ENCODE measurements at regions not wholly inside any gene's neighbourhood (a gene's known extent, or its start where the extent isn't known, plus 50 kb on each side); places are given as distances from the start of the nearest gene placed in this dataset.

DNA sequence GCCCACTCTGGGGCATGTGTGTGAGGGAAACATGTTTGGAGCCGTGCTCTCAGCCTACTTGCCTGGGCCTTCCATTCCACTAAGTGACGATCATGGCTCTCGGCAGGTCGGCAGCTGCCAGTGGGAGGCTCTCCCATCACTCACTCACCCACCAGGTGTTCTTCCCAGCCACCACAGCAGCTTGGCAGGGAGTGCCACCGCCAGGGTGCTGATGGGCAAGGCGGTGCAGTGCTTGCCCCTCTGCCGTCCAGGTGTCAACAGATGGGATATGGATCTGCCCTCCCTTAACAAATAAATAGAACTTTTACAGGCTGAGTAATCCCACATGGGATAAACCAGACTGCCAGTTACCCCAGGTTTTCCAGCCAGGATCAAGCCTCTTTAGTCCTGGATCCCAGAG lies 205.5 kb upstream of the TMEM45B start:
- 69% methylated on average over 4 of the region's 7 CpGs for WGBS (ENCODE audit: insufficient coverage)
- Histone ChIP-seq H3K4me3 (ENCODE audit: low read length) (no peak overlapping the region), H3K4me1 (ENCODE audit: control insufficient read depth, insufficient read depth, low read length) (peaks cover 4% of the 10 kb centered on the region), H3K27me3 (ENCODE audit: control insufficient read depth, insufficient read depth, low read length) (no peaks in the 10 kb centered on the region), H3K9me3 (replicated peaks; ENCODE audit: control insufficient read depth, low read depth, low read length) (no peaks in the 10 kb centered on the region), H3K27ac (ENCODE audit: low read length) (no peak overlapping the region), H3K36me3 (ENCODE audit: control insufficient read depth, insufficient read depth, low read length) (no peaks in the 10 kb centered on the region)
- no peak for DNase-seq

DNA sequence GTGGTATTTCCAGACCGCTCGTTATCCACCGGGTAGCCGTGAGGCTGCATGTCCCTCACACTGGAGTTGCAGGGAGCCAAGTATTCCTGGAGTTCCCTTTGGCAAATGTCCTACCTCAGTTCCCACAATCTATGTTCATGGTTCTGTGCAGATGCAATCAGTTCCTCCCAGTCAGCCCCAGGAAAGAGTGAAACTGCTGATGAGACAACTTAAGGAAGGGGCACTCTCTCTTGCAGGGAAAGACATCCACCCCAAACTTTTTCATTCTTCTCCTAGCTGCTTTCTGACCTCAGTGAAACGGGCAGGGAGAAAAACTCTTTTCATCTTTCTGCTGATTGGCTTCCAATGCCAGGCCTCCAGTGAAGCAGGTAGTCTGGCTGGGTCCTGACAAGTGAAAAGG lies 205.1 kb upstream of the TMEM45B start:
- Histone ChIP-seq H3K27me3 (ENCODE audit: control insufficient read depth, insufficient read depth, low read length) (no peaks in the 10 kb centered on the region), H3K9me3 (replicated peaks; ENCODE audit: control insufficient read depth, low read depth, low read length) (no peaks in the 10 kb centered on the region), H3K4me1 (ENCODE audit: control insufficient read depth, insufficient read depth, low read length) (peaks cover 4% of the 10 kb centered on the region), H3K4me3 (ENCODE audit: low read length) (no peak overlapping the region), H3K36me3 (ENCODE audit: control insufficient read depth, insufficient read depth, low read length) (no peaks in the 10 kb centered on the region), H3K27ac (ENCODE audit: low read length) (no peak overlapping the region)
- DNase-seq: no peak
- 54% methylated on average over 5 of the region's 5 CpGs for WGBS (ENCODE audit: insufficient coverage)

DNA sequence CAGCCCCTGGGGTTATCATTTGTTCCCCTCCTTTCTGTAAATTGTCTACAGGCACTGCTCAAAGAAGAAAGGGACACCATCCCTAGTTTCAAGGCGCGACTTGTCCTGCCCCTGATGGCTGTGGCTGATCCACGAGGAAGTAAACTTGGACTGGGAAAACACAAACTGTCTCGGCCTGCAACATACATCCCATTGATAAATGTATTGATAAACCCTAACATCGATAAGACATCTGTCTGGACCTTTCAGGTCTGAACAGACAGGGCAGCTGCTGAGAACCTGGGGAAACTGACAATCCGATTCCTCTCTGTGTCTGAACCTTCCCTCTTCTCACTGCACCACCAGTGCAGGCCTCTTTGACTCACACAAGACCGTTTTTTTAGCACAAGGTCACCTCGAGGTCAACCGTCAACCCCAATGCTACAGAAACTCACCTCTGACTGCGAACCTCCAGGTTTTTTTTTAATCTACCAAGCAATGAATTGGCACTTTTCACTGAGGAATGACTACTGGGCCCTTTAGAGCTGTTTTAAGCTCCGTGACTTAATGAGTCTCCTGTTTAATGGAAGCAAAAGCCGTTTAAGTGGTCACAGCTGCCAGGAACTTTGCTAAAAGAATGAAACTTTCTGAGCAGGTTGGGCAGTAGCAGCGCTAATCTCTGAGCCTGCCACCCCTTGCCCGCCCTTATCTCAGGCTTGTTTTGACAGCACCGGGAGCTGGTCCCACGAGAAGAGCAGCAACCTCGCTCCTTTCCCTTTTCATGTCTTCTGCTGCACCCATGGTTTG lies 203.8 kb upstream of the TMEM45B start:
- DNase-seq: no peak
- no peak overlapping the region for H3K27ac ChIP-seq (ENCODE audit: low read length)
- no peaks in the 10 kb centered on the region for H3K27me3 ChIP-seq (ENCODE audit: control insufficient read depth, insufficient read depth, low read length)
- no peaks in the 10 kb centered on the region for H3K9me3 ChIP-seq (replicated peaks; ENCODE audit: control insufficient read depth, low read depth, low read length)
- WGBS (ENCODE audit: insufficient coverage): 45% methylated on average over 12 of the region's 17 CpGs
- no peak overlapping the region for H3K4me3 ChIP-seq (ENCODE audit: low read length)
- peaks cover 4% of the 10 kb centered on the region for H3K4me1 ChIP-seq (ENCODE audit: control insufficient read depth, insufficient read depth, low read length)
- no peaks in the 10 kb centered on the region for H3K36me3 ChIP-seq (ENCODE audit: control insufficient read depth, insufficient read depth, low read length)

DNA sequence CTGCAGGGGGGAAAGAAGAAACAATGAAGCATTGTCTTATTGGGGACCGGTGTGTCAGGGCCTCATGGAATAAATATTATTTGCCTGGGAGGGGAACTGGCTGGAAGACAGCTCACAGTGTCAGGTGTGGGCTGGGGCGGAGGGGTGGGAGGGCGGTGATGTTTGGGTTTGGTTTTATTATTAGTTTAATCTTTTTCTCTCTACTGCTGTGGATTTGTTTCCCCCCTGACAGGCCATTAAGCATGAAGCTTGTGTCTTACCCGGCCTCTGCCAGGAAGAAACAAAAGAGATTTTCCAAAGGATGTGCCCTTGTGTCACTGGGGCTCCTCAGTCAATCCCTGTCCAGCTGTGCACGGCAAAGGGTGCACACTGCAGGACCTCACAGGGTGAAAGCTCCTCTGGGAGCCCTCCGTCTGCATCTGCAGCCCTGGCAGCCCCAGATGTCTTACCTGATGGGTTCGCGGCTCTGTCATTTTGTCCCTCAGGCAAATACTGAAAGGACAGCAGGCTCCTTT lies 203.1 kb upstream of the TMEM45B start:
- H3K4me1 ChIP-seq (ENCODE audit: control insufficient read depth, insufficient read depth, low read length): peaks cover 4% of the 10 kb centered on the region
- no peaks in the 10 kb centered on the region for H3K36me3 ChIP-seq (ENCODE audit: control insufficient read depth, insufficient read depth, low read length)
- no peaks in the 10 kb centered on the region for H3K9me3 ChIP-seq (replicated peaks; ENCODE audit: control insufficient read depth, low read depth, low read length)
- 41% methylated on average over 5 of the region's 8 CpGs for WGBS (ENCODE audit: insufficient coverage)
- H3K27me3 ChIP-seq (ENCODE audit: control insufficient read depth, insufficient read depth, low read length): peaks cover 6% of the 10 kb centered on the region
- no peak overlapping the region for H3K4me3 ChIP-seq (ENCODE audit: low read length)
- no peak overlapping the region for H3K27ac ChIP-seq (ENCODE audit: low read length)
- no peak for DNase-seq

DNA sequence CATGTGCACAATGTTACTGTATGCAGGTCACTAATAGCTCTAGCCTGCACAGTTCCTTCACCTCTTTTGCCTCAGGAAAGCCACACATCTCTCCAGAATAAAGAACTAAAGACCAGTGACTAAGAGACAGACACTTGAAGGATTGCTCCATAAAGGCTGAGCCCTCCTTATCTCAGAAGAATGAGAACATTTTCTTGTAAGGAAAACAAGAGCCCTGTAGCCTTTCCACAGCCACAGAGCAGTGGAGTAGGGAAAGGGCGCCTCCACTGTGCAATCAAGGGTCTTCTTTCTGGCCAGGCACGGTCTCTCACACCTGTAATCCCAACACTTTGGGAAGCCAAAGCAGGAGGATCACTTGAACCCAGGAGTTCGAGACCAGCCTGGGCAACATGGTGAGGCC lies 202.6 kb upstream of the TMEM45B start:
- no CpG with 5 or more reads among the region's 3 CpGs for WGBS (ENCODE audit: insufficient coverage)
- H3K4me3 ChIP-seq (ENCODE audit: low read length): no peak overlapping the region

DNA sequence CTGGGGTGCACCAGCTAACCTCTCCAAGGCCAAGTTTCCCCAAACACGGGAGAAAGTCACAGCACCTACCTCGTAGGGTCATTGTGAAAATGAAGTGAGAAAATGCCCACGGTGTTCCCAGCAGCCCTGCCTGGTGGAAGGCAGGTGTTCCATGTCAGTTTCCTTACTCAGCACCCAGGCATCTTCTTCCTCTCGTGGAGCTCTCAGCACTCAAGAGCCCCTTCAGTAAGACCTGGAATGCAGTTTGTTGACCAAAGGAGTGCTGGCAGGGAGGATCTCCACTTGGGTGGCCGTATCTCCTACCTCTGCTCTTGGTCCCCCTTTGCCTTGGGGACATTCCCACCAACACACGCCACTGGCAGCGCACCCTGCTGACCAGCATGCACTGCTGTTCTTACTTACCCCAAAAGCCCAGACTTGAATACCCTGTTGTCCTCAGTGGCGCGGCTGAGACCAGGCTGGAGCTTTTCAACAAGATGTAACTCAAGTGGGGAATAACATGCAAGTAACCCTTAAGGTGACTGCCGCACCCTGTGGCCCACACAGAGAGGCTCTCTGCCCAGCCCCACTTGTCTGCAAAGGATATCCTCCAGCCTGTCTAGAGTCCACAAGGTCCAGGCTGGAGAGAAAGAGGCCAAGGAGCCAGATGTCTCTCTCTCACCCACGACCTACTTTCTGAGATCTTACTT lies 201.2 kb upstream of the TMEM45B start:
- peaks cover 22% of the 10 kb centered on the region for H3K27me3 ChIP-seq (ENCODE audit: control insufficient read depth, insufficient read depth, low read length)
- H3K27ac ChIP-seq (ENCODE audit: low read length): no peak overlapping the region
- H3K36me3 ChIP-seq (ENCODE audit: control insufficient read depth, insufficient read depth, low read length): no peaks in the 10 kb centered on the region
- no peaks in the 10 kb centered on the region for H3K9me3 ChIP-seq (replicated peaks; ENCODE audit: control insufficient read depth, low read depth, low read length)
- no peak overlapping the region for H3K4me3 ChIP-seq (ENCODE audit: low read length)
- DNase-seq: no peak
- WGBS (ENCODE audit: insufficient coverage): 75% methylated on average over 8 of the region's 11 CpGs
- peaks cover 4% of the 10 kb centered on the region for H3K4me1 ChIP-seq (ENCODE audit: control insufficient read depth, insufficient read depth, low read length)

More for the DNA sequence above, 202.6 kb upstream of the TMEM45B start:
- DNase-seq: no peak
- Histone ChIP-seq H3K27ac (ENCODE audit: low read length) (no peak overlapping the region), H3K27me3 (ENCODE audit: control insufficient read depth, insufficient read depth, low read length) (peaks cover 12% of the 10 kb centered on the region), H3K9me3 (replicated peaks; ENCODE audit: control insufficient read depth, low read depth, low read length) (no peaks in the 10 kb centered on the region), H3K36me3 (ENCODE audit: control insufficient read depth, insufficient read depth, low read length) (no peaks in the 10 kb centered on the region), H3K4me1 (ENCODE audit: control insufficient read depth, insufficient read depth, low read length) (peaks cover 4% of the 10 kb centered on the region)

DNA sequence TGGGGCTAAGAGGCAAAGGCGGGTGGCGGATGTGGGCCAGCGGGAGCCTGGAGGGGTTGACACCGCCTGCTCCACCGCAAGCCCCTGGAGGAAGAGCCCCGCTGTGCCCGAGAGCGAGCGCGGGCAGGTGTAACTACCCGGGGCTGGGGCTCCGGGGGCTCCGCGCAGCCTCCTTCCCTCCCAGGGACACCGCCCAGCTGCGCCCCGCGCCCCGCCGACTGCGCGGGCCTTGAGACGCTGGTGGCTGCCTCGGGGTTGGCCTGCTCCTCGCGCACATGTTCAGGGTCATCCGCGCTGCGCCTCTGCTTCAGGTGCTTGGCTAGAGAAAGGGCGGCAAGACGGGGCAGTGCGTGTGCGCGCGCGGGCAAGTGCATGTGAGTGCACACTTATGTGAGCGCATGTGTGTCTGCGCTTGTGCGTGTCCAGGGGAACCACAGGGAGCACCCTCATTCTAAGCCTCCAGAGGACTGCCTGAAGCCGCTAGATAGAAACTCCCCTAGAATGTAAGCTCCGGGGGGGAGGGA lies 197.5 kb upstream of the TMEM45B start:
- H3K4me3 ChIP-seq (ENCODE audit: low read length): no peak overlapping the region
- 31% methylated on average over 39 of the region's 41 CpGs for WGBS (ENCODE audit: insufficient coverage)

DNA sequence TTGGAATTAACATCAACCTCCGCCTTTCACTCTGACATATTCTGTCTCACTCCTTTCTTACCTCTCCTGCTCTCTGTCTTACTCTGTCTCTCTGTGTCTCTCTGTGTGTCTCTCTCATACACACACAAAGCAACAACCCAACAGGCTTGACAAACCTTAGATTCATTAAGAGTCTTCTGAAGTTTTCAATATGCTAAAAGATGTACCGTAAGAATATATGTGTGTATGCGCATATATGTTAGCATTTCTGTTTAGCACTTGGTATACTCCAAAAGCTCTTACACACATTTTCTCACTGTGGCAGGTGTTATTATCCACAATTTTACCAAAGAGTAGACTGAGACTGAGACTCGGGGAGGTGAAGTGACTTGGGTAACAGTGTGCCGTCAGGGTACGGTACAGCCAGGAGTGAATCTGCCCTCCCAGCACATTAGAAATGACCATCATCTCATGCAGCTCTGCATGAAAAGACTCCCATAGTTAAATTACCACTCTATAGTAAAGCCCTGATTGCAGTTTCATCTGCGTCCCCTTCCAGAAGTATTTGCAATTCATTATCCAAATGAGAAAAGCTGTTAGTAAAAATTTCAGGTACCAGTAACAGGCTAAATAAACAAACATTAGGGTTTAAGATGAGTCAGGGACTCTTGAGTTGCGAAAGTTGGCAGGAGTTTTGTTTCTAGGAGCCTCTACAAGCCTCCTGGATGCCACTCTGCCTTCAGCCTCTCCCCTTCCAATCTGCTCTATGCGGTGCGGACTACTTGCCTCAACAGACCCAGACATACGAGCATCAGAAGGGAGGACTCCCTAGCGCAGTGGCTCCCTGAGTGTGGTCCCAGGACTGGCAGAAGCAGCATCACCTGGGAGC lies 195.2 kb upstream of the TMEM45B start:
- DNase-seq: no peak
- no peaks in the 10 kb centered on the region for H3K9me3 ChIP-seq (replicated peaks; ENCODE audit: control insufficient read depth, low read depth, low read length)
- no peak overlapping the region for H3K4me3 ChIP-seq (ENCODE audit: low read length)
- H3K4me1 ChIP-seq (ENCODE audit: control insufficient read depth, insufficient read depth, low read length): no peaks in the 10 kb centered on the region
- 88% methylated on average over 8 of the region's 12 CpGs for WGBS (ENCODE audit: insufficient coverage)
- H3K27ac ChIP-seq (ENCODE audit: low read length): no peak overlapping the region
- peaks cover 26% of the 10 kb centered on the region for H3K27me3 ChIP-seq (ENCODE audit: control insufficient read depth, insufficient read depth, low read length)
- no peaks in the 10 kb centered on the region for H3K36me3 ChIP-seq (ENCODE audit: control insufficient read depth, insufficient read depth, low read length)

More for the DNA sequence above, 197.5 kb upstream of the TMEM45B start:
- DNase-seq: no peak
- Histone ChIP-seq H3K36me3 (ENCODE audit: control insufficient read depth, insufficient read depth, low read length) (no peaks in the 10 kb centered on the region), H3K9me3 (replicated peaks; ENCODE audit: control insufficient read depth, low read depth, low read length) (no peaks in the 10 kb centered on the region), H3K27me3 (ENCODE audit: control insufficient read depth, insufficient read depth, low read length) (peaks cover 26% of the 10 kb centered on the region), H3K4me1 (ENCODE audit: control insufficient read depth, insufficient read depth, low read length) (no peaks in the 10 kb centered on the region), H3K27ac (ENCODE audit: low read length) (no peak overlapping the region)

DNA sequence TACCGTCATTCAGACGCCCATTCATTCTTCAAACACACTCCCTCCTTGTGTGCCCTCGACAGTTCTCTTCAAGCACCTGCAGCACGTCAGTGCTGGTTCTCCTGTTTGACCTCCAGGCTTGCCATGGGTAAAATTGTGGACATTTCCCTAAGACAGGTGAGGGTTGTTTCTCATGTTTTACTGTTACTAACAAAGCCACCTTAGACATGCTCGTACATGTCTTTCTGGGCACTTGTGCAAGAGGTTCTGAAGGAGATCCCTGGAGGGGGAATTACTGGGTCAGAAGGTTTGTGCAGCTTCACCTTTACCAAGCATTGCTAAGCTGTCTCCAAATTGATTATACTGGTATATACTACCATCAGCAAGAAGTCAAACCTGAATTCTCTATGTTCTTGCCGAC lies 189.7 kb upstream of the TMEM45B start:
- no peak overlapping the region for H3K4me3 ChIP-seq (ENCODE audit: low read length)
- H3K27me3 ChIP-seq (ENCODE audit: control insufficient read depth, insufficient read depth, low read length): peaks cover under 1% of the 10 kb centered on the region
- no CpG with 5 or more reads among the region's 6 CpGs for WGBS (ENCODE audit: insufficient coverage)
- no peaks in the 10 kb centered on the region for H3K4me1 ChIP-seq (ENCODE audit: control insufficient read depth, insufficient read depth, low read length)
- H3K9me3 ChIP-seq (replicated peaks; ENCODE audit: control insufficient read depth, low read depth, low read length): no peaks in the 10 kb centered on the region
- H3K36me3 ChIP-seq (ENCODE audit: control insufficient read depth, insufficient read depth, low read length): no peaks in the 10 kb centered on the region
- no peak overlapping the region for H3K27ac ChIP-seq (ENCODE audit: low read length)
- no peak for DNase-seq

All from muscle of leg (tissue), 3 donors.